ENCODE measurements at regions not wholly inside any gene's neighbourhood (a gene's known extent, or its start where the extent isn't known, plus 50 kb on each side); places are given as distances from the start of the nearest gene placed in this dataset.

GRCh38 chr11:112748252-112748651 lies 213.0 kb upstream of the NCAM1 start:
- TF ChIP-seq, protein P1, sequence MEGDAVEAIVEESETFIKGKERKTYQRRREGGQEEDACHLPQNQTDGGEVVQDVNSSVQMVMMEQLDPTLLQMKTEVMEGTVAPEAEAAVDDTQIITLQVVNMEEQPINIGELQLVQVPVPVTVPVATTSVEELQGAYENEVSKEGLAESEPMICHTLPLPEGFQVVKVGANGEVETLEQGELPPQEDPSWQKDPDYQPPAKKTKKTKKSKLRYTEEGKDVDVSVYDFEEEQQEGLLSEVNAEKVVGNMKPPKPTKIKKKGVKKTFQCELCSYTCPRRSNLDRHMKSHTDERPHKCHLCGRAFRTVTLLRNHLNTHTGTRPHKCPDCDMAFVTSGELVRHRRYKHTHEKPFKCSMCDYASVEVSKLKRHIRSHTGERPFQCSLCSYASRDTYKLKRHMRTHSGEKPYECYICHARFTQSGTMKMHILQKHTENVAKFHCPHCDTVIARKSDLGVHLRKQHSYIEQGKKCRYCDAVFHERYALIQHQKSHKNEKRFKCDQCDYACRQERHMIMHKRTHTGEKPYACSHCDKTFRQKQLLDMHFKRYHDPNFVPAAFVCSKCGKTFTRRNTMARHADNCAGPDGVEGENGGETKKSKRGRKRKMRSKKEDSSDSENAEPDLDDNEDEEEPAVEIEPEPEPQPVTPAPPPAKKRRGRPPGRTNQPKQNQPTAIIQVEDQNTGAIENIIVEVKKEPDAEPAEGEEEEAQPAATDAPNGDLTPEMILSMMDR (IDR thresholded peaks at IDR 0.05; ENCODE audit: low read depth, low read length) = no peak
- no peak for TF ChIP-seq EZH2phosphoT487 (IDR thresholded peaks at IDR 0.05; ENCODE audit: low read depth)

Data from OCI-LY3 (cell line).